Uterus (tissue), 3 donors: ENCODE measurements at regions not wholly inside any gene's neighbourhood (a gene's known extent, or its start where the extent isn't known, plus 50 kb on each side); places are given as distances from the start of the nearest gene placed in this dataset.
A peak's percentile ranks its signal among the peaks of the same experiment; 100 is the strongest.
"Not testable (repeated sequence)": the region's sequence is repeated elsewhere in the genome, so short reads cannot be mapped to it uniquely, and the experiment has no call there.

Source experiments
- DNase-seq, 2 donors: peaks; one replicate each; pipeline ENCODE4 v3.0.0-alpha.2; 2019 to 2020
- H3K27ac ChIP-seq, 2 donors: fragments of 200-600 bp; sonication (generic); 1 replicate in 1 of 2; 2 replicates in 1 of 2; pipeline ENCODE4 v1.5.1; 2016 to 2018
- H3K27me3 ChIP-seq, 2 donors: fragments of 200-600 bp; sonication (generic); one replicate each; pipeline ENCODE4 v1.5.1; 2018 to 2019; ENCODE audit warnings: control low read depth in 1 of 2
- H3K36me3 ChIP-seq, 2 donors: fragments of 200-600 bp; sonication (generic); one replicate each; pipeline ENCODE4 v1.5.1; 2019; ENCODE audit warnings: control low read depth in 1 of 2
- H3K4me1 ChIP-seq, 2 donors: fragments of 200-600 bp; sonication (generic); one replicate each; pipeline ENCODE4 v1.5.1; 2018 to 2019; ENCODE audit warnings: control low read depth in 1 of 2
- H3K4me3 ChIP-seq, 2 donors: fragments of 200-600 bp; sonication (generic); 1 replicate in 1 of 2; 2 replicates in 1 of 2; pipeline ENCODE4 v1.5.1; 2018 to 2019; ENCODE audit warnings: mild to moderate bottlenecking in 1 of 2
- H3K9me3 ChIP-seq, 2 donors: fragments of 200-600 bp; sonication (generic); one replicate each; pipeline ENCODE4 v1.5.1; 2019; ENCODE audit warnings: control low read depth in 1 of 2
- POLR2A ChIP-seq, 2 donors: fragments of 450-650 bp; IDR thresholded peaks; one replicate each; pipeline ENCODE4 v1.6.1; 2016; ENCODE audit warnings: antibody characterized with exemption in 2 of 2, mild to moderate bottlenecking in 1 of 2, moderate library complexity in 1 of 2
- intact Hi-C: fragments of 100-400 bp; cut with DNase I; formaldehyde crosslinking; loops from one replicate; pipeline ENCODE4 v1.15.1; 2023; ENCODE audit warnings: low total_unique reads
- TF ChIP-seq, protein P1 (sequence below), 4 experiments: fragments of 200-600 bp in 2 of 4; fragments of 450-650 bp in 2 of 4; sonication (generic) in 2 of 4; IDR thresholded peaks; one replicate each; pipeline ENCODE4 v1.5.1; 2016 to 2019; ENCODE audit warnings: antibody characterized with exemption in 4 of 4, mild to moderate bottlenecking in 2 of 4, moderate library complexity in 1 of 4
- donor health status: DM: yes; HTN: yes; CAD: no.

DNA sequence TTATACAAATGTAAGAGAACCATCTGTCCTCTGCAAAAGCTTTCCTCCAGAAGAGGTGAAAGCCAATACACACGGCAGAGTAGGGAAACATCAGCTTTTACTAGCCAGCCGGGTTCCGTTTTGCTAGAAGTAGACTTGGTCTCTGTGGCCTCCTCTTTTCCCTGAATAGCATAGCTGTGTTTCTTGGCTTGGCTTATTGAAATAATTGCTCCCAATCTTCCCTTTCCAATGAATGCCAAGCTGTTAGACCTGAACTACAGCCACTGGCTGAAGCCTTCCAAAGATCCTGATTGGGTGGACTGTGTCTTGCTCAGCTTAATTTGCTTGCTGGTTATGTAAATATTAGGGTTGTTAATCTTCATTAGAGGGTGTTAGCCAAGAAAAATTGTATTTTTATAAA lies 157.8 kb upstream of the ROPN1 start:
- H3K27me3 ChIP-seq = no peaks in the 10 kb centered on the region

DNA sequence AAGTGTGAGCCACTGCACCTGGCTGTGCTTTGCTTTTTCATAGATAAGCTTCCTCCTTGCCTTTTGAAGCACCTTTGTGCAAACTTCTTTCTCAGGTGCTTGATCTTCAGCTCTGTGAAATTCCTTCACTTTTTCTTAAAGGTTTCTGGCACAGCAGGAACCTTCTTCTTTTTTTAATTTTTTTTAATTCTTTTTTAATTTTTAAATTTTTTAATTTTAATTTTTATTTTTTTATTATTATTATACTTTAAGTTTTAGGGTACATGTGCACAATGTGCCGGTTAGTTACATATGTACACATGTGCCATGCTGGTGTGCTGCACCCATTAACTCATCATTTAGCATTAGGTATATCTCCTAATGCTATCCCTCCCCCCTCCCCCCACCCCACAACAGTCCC lies 161.0 kb upstream of the ROPN1 start:
- DNase-seq, H3K9me3 ChIP-seq, H3K27ac ChIP-seq, H3K36me3 ChIP-seq, H3K4me3 ChIP-seq, H3K27me3 ChIP-seq, intact Hi-C loops, H3K4me1 ChIP-seq: not testable (repeated sequence)

More for the DNA sequence above, 157.8 kb upstream of the ROPN1 start:
- intact Hi-C loops = no loop called here
- no peak for DNase-seq
- Histone ChIP-seq H3K9me3 (no peaks in the 10 kb centered on the region), H3K4me3 (no peak overlapping the region), H3K4me1 (no peaks in the 10 kb centered on the region), H3K36me3 (no peaks in the 10 kb centered on the region), H3K27ac (no peak overlapping the region)
- TF ChIP-seq, protein P1, sequence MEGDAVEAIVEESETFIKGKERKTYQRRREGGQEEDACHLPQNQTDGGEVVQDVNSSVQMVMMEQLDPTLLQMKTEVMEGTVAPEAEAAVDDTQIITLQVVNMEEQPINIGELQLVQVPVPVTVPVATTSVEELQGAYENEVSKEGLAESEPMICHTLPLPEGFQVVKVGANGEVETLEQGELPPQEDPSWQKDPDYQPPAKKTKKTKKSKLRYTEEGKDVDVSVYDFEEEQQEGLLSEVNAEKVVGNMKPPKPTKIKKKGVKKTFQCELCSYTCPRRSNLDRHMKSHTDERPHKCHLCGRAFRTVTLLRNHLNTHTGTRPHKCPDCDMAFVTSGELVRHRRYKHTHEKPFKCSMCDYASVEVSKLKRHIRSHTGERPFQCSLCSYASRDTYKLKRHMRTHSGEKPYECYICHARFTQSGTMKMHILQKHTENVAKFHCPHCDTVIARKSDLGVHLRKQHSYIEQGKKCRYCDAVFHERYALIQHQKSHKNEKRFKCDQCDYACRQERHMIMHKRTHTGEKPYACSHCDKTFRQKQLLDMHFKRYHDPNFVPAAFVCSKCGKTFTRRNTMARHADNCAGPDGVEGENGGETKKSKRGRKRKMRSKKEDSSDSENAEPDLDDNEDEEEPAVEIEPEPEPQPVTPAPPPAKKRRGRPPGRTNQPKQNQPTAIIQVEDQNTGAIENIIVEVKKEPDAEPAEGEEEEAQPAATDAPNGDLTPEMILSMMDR (IDR thresholded peaks at IDR 0.05) = no peak
- no peak for TF ChIP-seq POLR2A (IDR thresholded peaks at IDR 0.05)

DNA sequence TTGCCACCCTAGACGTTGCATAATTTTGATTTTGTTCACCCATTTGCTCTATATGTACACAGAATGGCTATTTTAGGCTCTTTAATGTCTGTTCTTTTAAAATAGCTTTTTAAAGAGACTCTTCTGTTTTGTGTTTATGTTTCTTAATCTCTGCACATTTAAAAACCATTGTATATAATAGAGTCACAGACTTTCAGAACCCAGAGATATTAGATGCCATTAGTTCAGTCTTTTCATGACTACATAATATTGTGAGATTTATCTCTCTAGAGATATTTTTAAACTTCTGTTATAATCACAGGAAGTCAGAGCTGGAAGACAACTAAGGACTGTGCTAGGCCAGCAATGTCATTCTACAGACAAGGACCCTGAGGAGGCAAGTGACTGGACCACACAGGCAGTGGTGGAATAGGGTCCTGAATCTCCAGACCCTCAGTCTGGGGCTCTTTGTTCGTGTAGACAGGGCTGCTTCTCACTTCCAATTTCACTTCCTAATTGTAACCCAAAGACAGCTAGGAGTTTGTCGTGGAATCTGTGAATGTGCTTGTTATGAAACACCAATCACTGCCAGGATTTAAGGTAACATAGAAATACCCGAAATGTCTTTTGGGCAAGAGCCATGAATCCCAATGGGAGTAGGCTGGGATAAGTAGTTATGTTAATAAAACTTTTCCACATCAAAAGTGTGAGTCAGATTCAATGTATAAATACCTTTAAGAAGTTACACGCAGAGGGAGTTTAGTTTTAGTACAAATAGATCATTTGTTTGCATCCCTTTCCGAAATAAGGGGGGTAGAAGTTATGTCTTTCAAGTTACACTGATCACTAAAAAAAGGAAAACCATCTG lies 165.2 kb upstream of the ROPN1 start:
- Histone ChIP-seq H3K27ac (peak overlapping the region; percentile 41 to 55), H3K4me1 (peaks cover 0 to 11% of the 10 kb centered on the region in 2 donors)

DNA sequence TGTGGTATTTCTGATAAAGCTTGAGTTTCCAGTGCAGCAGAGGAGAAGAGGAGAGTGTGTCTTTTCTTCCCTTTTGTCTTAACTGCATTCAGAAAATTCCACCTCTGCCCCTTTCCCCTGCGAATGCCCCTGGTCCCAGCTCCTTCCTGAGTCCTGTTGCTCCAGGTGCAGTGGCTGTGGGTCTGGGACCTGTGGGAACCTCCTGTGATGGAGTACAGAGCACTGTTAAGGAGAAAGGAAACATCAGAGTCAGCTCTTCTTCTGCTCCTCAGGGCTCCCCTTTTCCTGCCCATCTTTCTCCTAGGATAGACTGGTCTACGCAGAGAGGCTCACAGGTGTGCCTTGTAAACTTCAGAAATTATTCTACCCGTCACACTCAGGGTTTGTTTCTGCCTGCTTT lies 165.8 kb upstream of the ROPN1 start:
- Histone ChIP-seq H3K4me1 (peaks cover 0 to 11% of the 10 kb centered on the region in 2 donors), H3K9me3 (no peaks in the 10 kb centered on the region), H3K4me3 (no peak overlapping the region), H3K27me3 (no peaks in the 10 kb centered on the region), H3K27ac (peak overlapping the region; percentile 41 to 55), H3K36me3 (no peaks in the 10 kb centered on the region)
- no peak for DNase-seq
- TF ChIP-seq, protein P1 (IDR thresholded peaks at IDR 0.05) = no peak
- no peak for TF ChIP-seq POLR2A (IDR thresholded peaks at IDR 0.05)
- intact Hi-C loops = no loop called here

More for the DNA sequence above, 165.2 kb upstream of the ROPN1 start:
- Histone ChIP-seq H3K4me3 (no peak overlapping the region), H3K36me3 (no peaks in the 10 kb centered on the region), H3K27me3 (no peaks in the 10 kb centered on the region), H3K9me3 (no peaks in the 10 kb centered on the region)
- no peak for DNase-seq
- intact Hi-C loops = no loop called here
- no peak for TF ChIP-seq POLR2A (IDR thresholded peaks at IDR 0.05)
- TF ChIP-seq, protein P1 (IDR thresholded peaks at IDR 0.05) = no peak

DNA sequence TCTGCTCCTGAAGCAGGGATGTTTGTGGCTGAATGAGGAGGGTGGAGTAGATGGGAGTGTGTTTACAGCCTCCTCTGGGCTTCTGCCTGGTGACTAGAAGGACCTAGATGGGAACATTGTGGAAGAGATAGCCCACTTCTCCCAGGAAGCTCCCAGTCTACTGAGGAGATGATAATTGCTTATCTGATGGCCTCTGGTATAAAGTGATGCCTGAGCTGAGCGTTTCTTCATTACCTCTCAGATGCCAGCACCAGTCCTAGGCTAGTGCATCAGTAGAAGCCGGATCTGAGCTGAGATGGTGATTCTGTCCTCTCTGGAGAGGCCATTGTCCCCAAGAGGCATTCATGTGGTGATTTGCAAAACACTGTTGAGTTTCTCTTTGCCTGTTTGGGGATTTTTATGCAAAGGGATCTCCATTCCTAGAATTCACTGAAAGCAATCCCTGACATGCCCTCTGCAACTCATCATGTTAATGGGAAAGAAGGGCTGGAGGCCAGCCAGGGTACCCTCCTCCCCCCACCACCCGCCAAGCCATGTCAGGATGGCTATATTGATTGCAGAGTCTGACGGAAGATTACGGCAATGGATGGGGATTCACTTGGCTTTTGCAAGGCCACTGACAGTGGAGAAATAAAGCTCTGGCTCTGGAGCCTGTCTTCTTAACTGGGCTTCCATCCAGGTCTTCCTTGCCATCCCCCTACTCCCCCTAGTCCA lies 166.4 kb upstream of the ROPN1 start:
- TF ChIP-seq, protein P1 (IDR thresholded peaks at IDR 0.05) = no peak
- no peak for TF ChIP-seq POLR2A (IDR thresholded peaks at IDR 0.05)
- H3K27me3 ChIP-seq = no peaks in the 10 kb centered on the region
- H3K36me3 ChIP-seq = no peaks in the 10 kb centered on the region
- H3K4me3 ChIP-seq = no peak overlapping the region
- intact Hi-C loops = no loop called here
- H3K27ac ChIP-seq = peak overlapping the region; percentile 41 to 55
- H3K9me3 ChIP-seq = no peaks in the 10 kb centered on the region
- peak; percentile 70 to 84 for DNase-seq
- H3K4me1 ChIP-seq = peaks cover 0 to 11% of the 10 kb centered on the region in 2 donors
